Caco-2 (cell line): ENCODE measurements at regions not wholly inside any gene's neighbourhood (a gene's known extent, or its start where the extent isn't known, plus 50 kb on each side); places are given as distances from the start of the nearest gene placed in this dataset.

Experiments
- BruUV-seq: library from RNA; stranded (reverse); fragments of 400-500 nt; replicated peaks from 2 replicates; lab custom pipeline; 2021; lab: Mats Ljungman, UMichigan
- CTCF ChIA-PET: fragments of 300-600 bp; sonication (Branson Sonifier 250); formaldehyde crosslinking; loops from one replicate; lab custom pipeline; 2022; ENCODE audit warnings: antibody characterized with exemption; lab: Charles Lee
- POLR2A ChIA-PET: fragments of 300-600 bp; sonication (Branson Sonifier 250); formaldehyde crosslinking; loops from one replicate; lab custom pipeline; 2022; ENCODE audit warnings: antibody characterized with exemption; lab: Charles Lee
- DNase-seq, 2 experiments: peaks; one replicate each; pipeline versions ENCODE4 v3.0.0 to v3.0.0-alpha.2; 2020 to 2022
- H3K27me3 ChIP-seq: replicated peaks from 2 replicates; pipeline ENCODE4 v1.6.0; 2011; ENCODE audit warnings: low read length; ENCODE audit not compliant: control insufficient read depth, insufficient read depth
- H3K36me3 ChIP-seq: 2 replicates; pipeline ENCODE4 v1.5.1; 2011; ENCODE audit warnings: low read length; ENCODE audit not compliant: control insufficient read depth, insufficient read depth
- H3K4me1 ChIP-seq: fragments of 250-450 bp; sonication (Bioruptor Pico); 2 replicates; pipeline ENCODE4 v1.5.1; 2020; ENCODE audit warnings: mild to moderate bottlenecking
- H3K4me3 ChIP-seq: 2 replicates; pipeline ENCODE4 v1.5.1; 2011; ENCODE audit warnings: low read depth, mild to moderate bottlenecking, control low read depth, low read length
- H3K9me3 ChIP-seq: fragments of 250-450 bp; sonication (Bioruptor Pico); 2 replicates; pipeline ENCODE4 v1.5.1; 2020; ENCODE audit warnings: mild to moderate bottlenecking, moderate library complexity
- H3K27ac Mint-ChIP-seq: one replicate; pipeline ENCODE4 v1.8.0; 2022; ENCODE audit warnings: mixed read lengths; ENCODE audit not compliant: unreplicated experiment
- H3K27me3 Mint-ChIP-seq: one replicate; pipeline ENCODE4 v1.8.0; 2022; ENCODE audit warnings: mixed read lengths; ENCODE audit not compliant: insufficient read depth, unreplicated experiment
- H3K36me3 Mint-ChIP-seq: one replicate; pipeline ENCODE4 v1.8.0; 2022; ENCODE audit warnings: mild to moderate bottlenecking, mixed read lengths; ENCODE audit not compliant: insufficient read depth, unreplicated experiment
- H3K4me1 Mint-ChIP-seq: one replicate; pipeline ENCODE4 v1.8.0; 2022; ENCODE audit warnings: low read depth, mixed read lengths; ENCODE audit not compliant: unreplicated experiment
- H3K4me3 Mint-ChIP-seq: one replicate; pipeline ENCODE4 v1.8.0; 2022; ENCODE audit warnings: mild to moderate bottlenecking, moderate library complexity, mixed read lengths; ENCODE audit not compliant: unreplicated experiment
- H3K9me3 Mint-ChIP-seq: one replicate; pipeline ENCODE4 v1.8.0; 2022; ENCODE audit warnings: mixed read lengths; ENCODE audit not compliant: unreplicated experiment
- intact Hi-C: fragments of 100-400 bp; cut with micrococcal nuclease; formaldehyde crosslinking; loops from one replicate; pipeline ENCODE4 v1.10.0; 2022; ENCODE audit not compliant: unreplicated experiment
- TF ChIP-seq, protein P1 (sequence below), 2 experiments: fragments of 200-600 bp in 1 of 2; IDR thresholded peaks; 1 replicate in 1 of 2; 2 replicates in 1 of 2; pipeline versions ENCODE4 v1.5.1 to v1.8.0; 2011 to 2022; ENCODE audit warnings: antibody characterized with exemption in 1 of 2, control low read depth in 1 of 2, inconsistent platforms in 1 of 2, low read depth in 1 of 2, low read length in 1 of 2, mild to moderate bottlenecking in 1 of 2, moderate library complexity in 1 of 2; ENCODE audit not compliant: insufficient read depth in 1 of 2, severe bottlenecking in 1 of 2, unreplicated experiment in 1 of 2

DNA sequence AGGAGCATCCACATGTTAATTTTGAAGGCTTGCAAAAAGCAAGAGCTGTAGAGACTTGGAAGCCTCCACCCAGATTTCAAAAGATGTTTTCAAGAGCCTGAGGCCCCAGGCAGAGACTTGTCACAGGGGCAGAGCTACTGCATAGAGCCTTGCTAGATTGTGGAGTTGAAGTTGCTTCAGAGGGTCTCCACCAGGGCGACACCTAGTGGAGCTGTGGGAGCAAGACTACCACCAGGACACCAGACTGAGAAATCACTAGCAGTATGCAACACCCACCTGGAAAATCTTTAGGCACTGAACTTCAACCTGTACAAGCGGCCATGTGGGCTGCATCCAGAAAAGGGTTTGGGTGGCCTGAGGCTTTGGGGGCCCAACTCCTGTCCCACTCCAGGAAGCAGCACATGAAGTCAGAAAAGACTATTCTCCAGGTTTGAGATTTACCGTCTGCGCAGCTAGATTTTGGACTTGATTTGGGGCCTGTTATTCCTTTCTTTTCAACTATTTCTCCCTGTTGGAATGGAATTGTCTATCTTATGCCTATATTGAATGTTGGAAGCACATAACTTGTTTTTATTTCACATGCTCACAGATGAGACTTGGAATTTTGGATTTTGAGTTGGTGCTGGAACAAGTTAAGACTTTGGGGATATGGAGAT is 508.6 kb downstream of the FLRT2 start:
- H3K4me3 ChIP-seq: no peak overlapping the region
- intact Hi-C loops: loop anchor here (1.0 kb wide), 1 partner anchor 51 kb away; no protein-coding TSS in a partner anchor
- no peaks in the 10 kb centered on the region for H3K27me3 ChIP-seq
- POLR2A ChIA-PET: no interaction called here
- DNase-seq: peak; percentile 36 to 52
- Mint-ChIP-seq H3K27ac (no peak overlapping the region), H3K4me1 (no peaks in the 10 kb centered on the region), H3K27me3 (no peaks in the 10 kb centered on the region), H3K36me3 (no peaks in the 10 kb centered on the region), H3K4me3 (no peak overlapping the region), H3K9me3 (no peaks in the 10 kb centered on the region)
- no TSS peak for BruUV-seq
- no peaks in the 10 kb centered on the region for H3K4me1 ChIP-seq
- no peaks in the 10 kb centered on the region for H3K36me3 ChIP-seq
- TF ChIP-seq, protein P1, sequence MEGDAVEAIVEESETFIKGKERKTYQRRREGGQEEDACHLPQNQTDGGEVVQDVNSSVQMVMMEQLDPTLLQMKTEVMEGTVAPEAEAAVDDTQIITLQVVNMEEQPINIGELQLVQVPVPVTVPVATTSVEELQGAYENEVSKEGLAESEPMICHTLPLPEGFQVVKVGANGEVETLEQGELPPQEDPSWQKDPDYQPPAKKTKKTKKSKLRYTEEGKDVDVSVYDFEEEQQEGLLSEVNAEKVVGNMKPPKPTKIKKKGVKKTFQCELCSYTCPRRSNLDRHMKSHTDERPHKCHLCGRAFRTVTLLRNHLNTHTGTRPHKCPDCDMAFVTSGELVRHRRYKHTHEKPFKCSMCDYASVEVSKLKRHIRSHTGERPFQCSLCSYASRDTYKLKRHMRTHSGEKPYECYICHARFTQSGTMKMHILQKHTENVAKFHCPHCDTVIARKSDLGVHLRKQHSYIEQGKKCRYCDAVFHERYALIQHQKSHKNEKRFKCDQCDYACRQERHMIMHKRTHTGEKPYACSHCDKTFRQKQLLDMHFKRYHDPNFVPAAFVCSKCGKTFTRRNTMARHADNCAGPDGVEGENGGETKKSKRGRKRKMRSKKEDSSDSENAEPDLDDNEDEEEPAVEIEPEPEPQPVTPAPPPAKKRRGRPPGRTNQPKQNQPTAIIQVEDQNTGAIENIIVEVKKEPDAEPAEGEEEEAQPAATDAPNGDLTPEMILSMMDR (IDR thresholded peaks at IDR 0.05; ENCODE audit: insufficient read depth in 1 of 2, low read depth in 1 of 2, low read length in 1 of 2, severe bottlenecking in 1 of 2, unreplicated experiment in 1 of 2): peak; percentile 69 to 73
- CTCF ChIA-PET: no interaction called here
- H3K9me3 ChIP-seq: no peaks in the 10 kb centered on the region

DNA sequence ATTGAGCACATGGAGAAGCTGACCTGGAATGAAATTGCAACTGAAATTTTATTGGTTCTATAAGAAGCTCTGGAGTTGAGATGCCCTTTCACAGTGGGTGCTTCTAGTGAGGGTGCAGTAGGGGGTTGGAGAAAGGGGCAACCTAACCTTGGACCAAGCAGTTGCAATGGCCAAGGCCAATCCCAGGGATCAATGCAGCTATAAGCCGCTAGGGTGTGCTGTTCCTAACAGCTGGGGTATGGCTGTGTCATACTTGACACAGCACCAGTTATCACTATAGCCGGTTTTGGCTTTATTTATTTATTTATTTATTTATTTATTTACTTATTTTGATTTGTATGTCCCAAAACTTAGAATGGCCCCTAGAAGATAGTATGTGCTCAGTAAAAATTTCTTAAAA is 505.9 kb downstream of the FLRT2 start:
- no peaks in the 10 kb centered on the region for H3K27me3 Mint-ChIP-seq
- no peaks in the 10 kb centered on the region for H3K36me3 Mint-ChIP-seq
- H3K27me3 ChIP-seq: no peaks in the 10 kb centered on the region
- H3K4me3 Mint-ChIP-seq: no peak overlapping the region
- ChIA-PET CTCF (interaction anchor here (0.6 kb wide), 1 partner anchor 1354 kb away, joined by 5 read pairs; no protein-coding TSS in a partner anchor), POLR2A (no interaction called here)
- H3K4me1 Mint-ChIP-seq: no peaks in the 10 kb centered on the region
- no peaks in the 10 kb centered on the region for H3K9me3 ChIP-seq
- H3K4me3 ChIP-seq: no peak overlapping the region
- intact Hi-C loops: no loop called here
- BruUV-seq: no TSS peak
- TF ChIP-seq, protein P1 (IDR thresholded peaks at IDR 0.05; ENCODE audit: insufficient read depth in 1 of 2, low read depth in 1 of 2, low read length in 1 of 2, severe bottlenecking in 1 of 2, unreplicated experiment in 1 of 2): peak; percentile 20 to 33
- no peaks in the 10 kb centered on the region for H3K36me3 ChIP-seq
- H3K27ac Mint-ChIP-seq: no peak overlapping the region
- H3K4me1 ChIP-seq: no peaks in the 10 kb centered on the region
- no peaks in the 10 kb centered on the region for H3K9me3 Mint-ChIP-seq
- DNase-seq: peak; percentile 32 to 38

DNA sequence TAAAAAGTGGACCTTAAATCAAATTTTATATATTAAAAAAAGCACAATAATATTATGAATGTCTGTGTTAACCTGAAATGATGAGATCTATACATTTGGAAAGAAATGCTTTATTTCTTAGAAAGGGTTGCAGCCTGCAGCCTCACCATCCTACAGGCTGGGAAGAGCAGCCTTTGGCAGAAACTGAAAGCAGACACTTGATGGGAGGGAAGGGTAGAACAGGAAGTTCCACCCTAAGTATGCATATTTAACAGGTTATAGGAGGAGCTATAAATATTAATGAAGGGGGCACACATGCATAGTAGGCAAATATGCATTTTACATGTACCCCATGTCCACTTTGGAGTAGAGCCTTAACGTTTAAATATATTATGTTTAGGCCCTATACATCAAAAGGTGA is 498.0 kb downstream of the FLRT2 start:
- no peak for DNase-seq
- Mint-ChIP-seq H3K9me3 (peaks cover 9% of the 10 kb centered on the region), H3K27me3 (no peaks in the 10 kb centered on the region), H3K4me3 (no peak overlapping the region), H3K4me1 (no peaks in the 10 kb centered on the region), H3K36me3 (no peaks in the 10 kb centered on the region), H3K27ac (no peak overlapping the region)
- intact Hi-C loops: no loop called here
- TF ChIP-seq, protein P1 (IDR thresholded peaks at IDR 0.05; ENCODE audit: insufficient read depth in 1 of 2, low read depth in 1 of 2, low read length in 1 of 2, severe bottlenecking in 1 of 2, unreplicated experiment in 1 of 2): no peak
- no TSS peak for BruUV-seq
- ChIA-PET POLR2A (no interaction called here), CTCF (no interaction called here)
- Histone ChIP-seq H3K9me3 (no peaks in the 10 kb centered on the region), H3K4me3 (no peak overlapping the region), H3K4me1 (no peaks in the 10 kb centered on the region), H3K36me3 (no peaks in the 10 kb centered on the region), H3K27me3 (no peaks in the 10 kb centered on the region)
